GM19023 (cell line): ENCODE measurements at regions not wholly inside any gene's neighbourhood (a gene's known extent, or its start where the extent isn't known, plus 50 kb on each side); places are given as distances from the start of the nearest gene placed in this dataset.
A peak's percentile ranks its signal among the peaks of the same experiment; 100 is the strongest.

Experiments
- ATAC-seq: cut with Tn5 transposase; IDR thresholded peaks from one replicate; pipeline ENCODE4 v1.9.1; 2021; ENCODE audit warnings: mild to moderate bottlenecking, moderate library complexity; ENCODE audit not compliant: unreplicated experiment

DNA sequence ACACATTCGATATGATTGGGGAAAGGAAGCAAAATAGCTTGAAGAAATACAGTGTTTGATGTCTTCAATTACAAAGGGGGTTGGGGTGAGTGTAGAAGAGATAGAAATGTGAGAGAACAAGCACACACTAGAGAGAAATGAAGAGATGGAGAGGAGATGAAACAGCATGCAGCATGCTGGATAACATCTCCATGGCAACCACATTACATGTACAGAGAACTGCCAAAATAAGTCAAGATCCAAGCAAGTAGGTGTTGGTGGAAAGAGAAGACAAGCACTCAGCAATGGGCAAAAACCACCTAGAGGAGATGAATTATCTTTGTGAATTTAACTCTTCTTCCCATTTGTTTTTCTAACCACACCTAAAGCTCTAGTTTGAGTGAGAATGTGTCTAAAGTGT, 289.8 kb downstream of the GRIN2B start:
- ATAC-seq, result no peak

DNA sequence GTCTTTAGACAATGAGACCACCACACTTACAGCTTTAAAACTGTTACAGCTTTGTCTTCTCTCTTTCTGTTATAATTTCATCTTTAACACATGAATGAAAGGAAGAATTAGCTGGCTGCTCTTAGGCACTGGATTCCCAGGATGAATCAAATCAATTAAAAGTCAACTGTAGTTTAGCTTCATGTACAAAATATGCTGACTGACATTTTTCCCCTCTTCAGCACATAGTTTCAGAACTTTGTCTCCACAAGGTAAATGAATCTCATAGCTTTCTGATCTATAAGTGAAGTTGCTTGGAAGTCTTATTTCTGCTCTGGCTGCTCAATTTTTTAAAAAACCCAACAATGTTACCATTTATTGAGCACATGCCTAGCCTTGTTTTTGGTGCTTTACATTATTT, 293.8 kb downstream of the GRIN2B start:
- no peak for ATAC-seq

DNA sequence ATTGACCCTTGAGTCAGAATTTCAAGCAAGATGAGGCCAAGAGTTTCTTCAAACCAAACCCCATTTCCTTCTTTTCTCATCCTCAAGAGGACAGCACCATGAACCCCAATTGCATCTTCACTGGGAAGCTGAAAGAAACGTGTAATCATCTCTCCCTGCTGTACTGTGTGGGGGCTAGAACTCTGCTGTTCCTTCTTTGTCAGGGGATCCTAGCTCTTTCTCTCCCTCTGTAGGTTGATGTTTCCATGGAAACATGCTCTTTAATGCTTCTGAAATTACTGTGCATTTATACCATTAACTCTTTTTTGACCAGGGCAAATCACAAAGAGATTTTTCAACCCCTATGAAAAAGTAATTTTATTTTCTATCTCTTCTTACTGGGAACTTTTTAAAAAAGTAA, 295.1 kb downstream of the GRIN2B start:
- ATAC-seq, result no peak

DNA sequence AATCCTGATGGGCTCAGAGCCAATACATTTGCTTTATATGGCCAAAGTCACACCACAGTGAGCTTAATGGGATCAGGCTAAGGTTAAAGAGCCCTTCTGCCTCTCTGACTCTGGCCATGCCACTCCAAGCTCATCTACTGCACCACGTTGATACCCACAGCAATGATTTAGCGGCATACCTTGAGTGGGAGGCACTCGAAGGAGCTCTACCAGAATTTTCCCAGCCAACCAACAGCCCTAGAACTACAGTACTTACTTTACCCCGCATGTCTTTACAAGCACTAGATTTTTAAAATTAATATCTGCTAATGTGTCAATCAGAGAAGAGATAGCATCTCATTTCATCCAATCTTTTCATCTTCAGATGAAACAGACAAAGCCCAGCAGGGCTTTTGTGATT, 300.5 kb downstream of the GRIN2B start:
- ATAC-seq, result no peak

DNA sequence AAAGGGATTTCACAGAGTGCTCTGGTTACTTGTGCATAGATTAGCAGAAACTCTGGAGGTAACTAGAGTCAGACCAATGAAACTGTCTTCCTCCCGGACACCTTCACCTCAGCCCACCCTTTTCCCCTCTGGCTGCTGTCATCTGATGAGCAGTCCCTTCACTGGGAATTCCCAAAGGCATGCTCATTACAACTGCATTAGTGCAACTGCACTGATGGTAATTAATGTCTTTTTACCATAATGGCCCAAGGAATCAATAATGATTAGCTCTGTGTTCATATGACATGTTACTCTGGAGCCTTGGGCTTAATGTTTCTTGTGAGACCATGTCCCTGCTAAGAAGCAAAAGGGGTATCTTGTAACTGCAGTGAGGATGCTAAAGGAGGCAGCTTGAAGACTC, 304.5 kb downstream of the GRIN2B start:
- ATAC-seq, result no peak

DNA sequence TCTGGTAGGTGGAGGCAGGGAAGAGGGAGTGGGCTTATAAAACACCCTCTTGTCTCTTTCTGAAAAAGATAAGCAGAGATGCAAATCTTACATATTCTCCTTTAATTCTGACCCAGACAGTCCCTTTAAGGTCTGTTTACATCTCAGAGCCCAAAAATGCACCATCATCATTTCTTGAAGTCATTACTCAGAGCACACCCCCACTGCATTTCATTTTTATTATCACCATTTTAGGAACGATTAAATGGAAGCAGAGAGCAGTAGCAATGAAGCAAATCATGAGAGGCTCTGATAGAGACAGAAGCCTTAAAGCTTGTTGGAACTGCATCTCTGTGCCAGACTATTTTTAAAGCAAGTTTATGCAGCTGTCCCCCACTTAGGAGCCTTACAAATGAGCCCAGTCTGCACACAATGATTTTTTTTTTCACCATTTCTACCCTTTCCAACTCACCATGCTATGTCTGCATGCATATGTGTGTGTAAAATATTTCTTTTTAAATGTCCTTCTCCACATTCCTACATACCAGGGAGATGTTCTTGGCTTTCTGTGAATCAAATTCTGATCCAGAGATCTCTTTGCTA, 311.0 kb downstream of the GRIN2B start:
- no peak for ATAC-seq

DNA sequence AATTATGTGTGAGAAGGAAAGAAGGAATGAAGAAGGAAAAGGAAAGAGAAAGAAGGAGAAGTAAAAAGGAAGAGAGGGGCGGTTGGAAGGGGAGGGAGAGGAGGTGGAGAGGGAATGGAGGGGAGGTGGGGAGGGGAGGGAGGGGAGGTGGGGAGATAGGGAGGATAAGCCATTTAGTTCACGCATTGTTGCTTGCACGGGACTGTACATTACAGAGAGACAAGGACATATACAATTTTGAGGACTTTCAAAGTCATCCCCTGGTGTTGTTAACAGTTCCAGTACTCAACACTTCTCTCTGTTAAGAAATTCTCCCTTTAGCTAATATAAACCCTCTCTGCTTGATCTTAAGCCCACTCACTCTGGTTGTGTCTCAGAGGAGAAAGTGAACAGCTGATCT, 312.5 kb downstream of the GRIN2B start:
- no peak for ATAC-seq

DNA sequence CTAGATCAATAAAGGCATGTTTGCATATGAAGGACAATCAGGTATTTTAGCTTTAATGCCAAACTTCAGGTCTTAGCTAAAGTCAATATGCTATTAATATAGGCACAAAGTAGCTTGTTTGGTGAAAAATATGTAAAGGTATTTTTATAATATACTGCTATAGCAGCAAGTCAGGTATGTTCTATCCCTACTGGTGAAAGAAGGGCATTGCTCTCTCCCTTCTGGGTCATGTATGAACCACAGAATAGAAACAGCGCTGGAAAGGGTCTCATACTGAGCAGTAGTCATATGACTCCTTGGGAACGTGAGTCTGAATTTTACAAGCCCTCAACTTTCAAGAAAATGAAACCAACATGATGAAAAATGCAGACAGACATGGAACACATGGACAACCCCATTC, 314.6 kb downstream of the GRIN2B start:
- no peak for ATAC-seq

DNA sequence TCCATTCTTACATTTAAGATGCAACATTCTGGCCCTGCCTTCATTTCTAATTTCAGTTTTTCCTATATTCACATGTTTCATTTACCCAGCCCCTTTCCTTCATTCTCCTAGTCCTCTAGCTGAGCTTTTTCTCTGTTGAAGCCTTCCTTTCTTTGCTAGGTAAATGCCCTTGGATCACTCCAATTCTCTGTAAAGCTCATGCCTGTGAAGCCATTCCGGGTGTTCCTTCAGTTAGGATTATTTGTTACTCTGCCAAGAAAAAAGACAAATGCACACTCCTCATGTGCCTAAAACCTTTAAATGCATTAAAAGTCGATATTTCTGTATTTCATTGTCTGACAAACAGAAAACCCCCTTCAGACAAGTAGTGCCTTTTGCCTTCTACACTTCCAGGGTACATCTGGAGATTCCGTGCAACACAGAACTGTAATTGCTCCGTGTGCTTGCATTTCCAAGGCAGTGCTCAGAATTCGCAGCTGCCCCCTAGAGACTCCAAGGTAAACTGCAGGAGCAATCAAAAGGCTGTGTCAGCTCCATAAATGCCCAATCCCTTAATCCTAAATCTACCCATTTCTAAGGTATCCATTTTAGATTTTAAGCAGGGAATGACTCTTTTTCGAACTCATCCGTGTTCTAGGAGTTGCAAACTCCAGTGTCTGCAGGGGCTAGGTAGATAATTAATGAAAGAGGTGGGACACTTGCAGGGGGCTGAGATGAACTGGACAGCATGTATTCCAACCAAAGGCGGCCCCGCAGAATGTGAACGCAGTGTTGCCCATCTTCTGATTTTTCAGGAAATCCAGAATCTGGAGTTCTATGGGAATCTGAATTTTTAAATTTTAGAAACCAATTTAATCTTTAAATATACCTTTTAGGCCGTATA, 320.2 kb downstream of the GRIN2B start:
- ATAC-seq, result peak; percentile 62

DNA sequence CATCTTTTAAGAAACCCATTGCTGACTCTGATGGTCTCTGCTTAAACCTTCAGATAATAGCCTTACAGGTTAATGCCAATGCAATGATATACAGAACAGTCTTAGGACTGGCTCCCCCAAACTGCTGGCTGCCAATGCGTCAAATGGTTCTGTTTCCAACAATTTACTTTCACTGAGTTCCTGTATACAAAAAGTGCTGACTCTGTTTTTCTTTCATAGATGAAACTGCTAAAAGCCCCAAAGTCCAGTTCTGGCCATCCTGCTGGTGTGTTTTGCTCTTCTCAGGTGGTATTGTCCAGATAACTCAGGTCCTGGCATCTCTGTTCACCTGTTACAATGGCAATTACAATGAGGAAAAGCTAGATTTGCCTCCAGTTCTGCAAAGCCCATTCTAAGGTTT, 326.9 kb downstream of the GRIN2B start:
- no peak for ATAC-seq

DNA sequence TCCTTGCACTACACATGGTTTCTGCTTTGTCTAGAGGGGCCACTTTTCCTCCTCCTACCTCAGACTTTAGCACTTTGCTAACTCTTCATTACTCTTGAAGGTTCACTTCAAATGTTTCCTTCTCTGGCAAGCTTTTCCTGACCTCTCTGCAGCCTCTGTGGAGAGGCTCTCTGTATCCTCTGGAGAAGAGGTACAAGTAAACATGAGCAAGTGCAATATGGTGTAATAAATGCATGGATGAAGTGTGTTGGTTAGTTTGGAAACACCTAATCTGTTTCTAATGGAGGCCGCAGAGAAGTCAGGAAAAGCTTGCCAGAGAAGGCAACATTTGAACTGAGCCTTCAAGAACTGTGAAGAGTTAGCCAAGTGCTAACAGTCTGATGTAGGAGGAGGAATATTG, 329.3 kb downstream of the GRIN2B start:
- no peak for ATAC-seq

DNA sequence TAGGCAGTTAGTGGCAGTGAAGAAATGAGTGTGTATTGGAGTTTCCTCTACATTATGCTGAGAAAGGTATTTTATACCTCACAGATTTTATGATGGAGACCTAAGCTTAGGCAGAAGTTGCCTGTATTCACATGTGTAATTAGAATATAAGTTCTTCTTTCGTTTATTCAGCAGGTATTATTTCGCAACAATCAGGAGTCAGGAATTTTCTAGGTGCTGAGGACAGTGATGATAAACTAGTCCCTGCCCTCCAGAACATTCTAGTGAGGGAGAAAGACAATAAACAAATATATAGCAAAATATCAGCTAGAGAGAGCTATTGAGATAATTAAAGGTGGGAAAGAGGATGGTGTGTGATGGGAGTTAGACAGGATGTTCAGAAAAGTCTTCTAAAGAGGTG, 345.7 kb downstream of the GRIN2B start:
- no peak for ATAC-seq

DNA sequence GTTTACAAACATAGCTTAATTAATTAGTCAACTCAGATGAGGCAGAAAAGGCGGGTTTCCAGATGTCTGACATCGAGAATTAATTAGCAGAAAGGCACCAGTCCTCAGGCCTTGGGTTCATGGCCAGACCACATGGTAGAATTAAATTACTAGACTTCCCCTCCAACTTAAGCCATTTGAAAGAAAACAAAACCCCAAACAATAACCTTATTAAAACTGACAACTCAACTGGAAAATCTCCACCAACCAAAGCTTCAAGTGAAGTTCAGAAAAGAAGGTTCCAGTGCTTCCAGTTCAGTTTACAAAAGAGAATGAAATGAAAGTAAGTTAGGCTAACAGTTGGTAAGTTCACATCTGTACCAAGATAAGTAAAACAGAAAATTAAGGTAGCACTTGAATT, 349.5 kb downstream of the GRIN2B start:
- ATAC-seq, result no peak

DNA sequence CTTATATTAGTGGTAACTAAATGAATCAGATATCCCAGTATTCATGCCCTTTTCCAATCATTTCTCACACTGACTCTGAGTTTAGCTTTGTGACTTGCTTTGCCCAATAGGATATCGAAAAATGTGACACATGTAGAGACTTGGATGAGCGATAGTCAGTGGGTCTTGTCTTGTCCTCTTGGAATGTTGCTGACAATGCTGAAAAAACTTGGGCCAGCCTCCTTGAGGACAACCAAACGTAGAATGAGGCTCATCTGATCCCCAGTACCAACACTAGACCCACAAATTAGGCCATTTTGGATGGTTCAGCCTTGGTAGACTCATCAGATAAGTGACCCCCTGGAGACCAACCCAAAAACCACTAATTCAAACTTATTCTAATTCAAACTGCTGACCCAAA, 351.0 kb downstream of the GRIN2B start:
- ATAC-seq, result no peak

DNA sequence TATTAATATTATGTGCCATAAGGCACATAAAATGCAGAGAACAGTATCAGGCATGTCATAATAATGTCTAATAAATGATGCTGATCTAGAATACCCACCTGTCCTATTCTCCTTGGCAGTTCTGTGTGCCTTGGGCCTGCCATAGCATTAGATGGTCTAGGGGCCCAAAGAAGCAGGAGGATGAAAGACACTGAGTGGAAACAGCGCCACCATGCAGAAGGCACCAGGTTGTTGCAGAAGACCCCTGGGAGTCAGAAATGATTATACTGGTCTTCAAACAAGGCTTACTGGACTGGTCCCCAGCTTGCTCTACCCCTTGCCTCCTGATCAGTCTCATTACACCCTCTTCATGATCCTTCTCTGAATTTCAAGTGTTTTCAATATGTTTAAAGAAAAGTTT, 353.3 kb downstream of the GRIN2B start:
- ATAC-seq, result no peak

DNA sequence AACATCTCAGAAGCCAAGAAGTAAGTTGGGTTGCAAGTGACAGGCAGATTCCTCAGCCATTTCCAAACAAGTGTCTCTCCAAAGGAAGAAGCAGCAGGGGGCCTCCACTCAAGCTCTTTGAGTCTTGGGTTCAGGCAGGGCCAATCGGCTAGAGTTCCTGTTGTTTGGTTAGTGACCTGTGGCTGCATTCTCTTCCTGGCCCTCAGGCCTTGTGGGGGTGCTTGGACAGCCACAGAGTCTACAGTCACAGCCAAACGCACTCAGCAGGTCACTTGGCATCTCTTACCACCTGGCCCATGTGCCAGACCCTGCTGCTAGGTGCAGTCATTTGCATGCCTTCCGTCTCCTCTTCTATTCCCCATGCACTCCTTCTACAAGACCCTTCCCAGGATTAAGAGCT, 353.9 kb downstream of the GRIN2B start:
- ATAC-seq, result no peak

DNA sequence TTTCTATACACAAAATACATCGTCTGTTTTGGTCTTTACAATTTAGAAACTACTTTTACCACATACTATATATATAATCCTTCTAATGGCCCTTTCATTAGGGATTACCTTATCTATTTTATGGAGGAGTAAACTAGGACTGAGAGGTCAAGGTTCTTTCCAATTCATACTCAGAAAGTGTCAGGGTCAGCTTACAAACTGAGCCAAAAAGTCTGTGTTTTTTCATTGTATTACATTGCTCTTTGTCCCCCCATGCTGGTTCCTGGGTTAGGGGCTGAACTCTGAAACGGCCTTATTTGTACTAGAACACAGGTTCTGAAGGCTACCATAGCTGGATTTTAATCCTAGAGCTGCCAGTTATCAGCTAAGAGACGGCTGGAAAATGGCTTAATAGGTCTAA, 368.1 kb downstream of the GRIN2B start:
- no peak for ATAC-seq

DNA sequence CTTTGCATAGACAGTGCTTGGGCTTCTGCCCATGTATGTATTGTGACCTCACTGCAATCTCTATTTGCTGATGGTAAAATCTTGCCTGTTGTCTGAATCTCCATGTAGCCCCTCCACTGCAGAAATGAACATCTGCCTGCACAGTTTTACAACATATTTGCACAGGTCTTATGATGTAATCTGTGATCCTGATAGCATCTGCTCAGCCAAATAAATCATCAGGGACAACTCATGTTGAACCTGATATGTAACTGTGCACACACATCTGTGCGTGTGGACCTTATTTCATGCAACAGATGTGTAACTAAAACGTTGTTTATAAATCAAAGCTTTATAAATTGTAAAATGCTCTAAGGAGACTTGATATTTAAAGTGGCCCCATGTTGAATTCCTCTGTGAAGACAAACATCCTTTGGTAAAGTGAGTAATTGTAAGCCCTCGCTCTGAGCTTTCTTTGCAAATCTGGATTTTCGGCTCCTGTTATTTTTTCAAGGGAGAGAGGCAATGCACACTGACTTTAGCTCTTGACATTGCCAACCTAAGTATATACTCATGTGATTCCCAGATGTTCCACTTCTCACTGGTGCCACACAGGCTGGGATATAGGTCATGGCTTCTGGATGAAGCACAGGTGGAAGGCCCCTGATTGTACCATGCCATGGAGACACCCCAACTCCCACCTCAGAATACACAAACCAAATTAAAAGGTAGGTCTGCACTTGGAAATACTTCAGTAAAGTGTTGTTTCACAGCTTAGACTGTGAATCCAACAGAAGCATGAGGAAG, 371.3 kb downstream of the GRIN2B start:
- no peak for ATAC-seq

DNA sequence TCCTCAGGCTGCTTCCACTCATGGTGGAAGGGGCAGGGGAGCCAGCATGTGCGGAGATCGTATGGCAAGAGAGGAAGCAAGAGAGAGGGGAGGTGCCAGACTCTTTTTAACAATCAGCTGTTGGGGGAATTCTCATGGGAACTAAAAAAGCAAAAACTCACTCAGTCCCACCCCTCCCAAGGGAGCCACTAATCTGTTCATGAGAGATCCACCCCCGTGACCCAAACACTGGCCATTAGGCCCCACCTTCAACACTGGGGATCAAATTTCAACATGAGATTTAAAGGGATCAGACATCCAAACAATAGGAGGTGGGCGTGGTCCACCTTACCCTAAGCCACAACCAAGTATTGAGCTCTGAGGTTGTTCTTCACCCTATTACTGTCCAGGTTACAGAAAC, 375.1 kb downstream of the GRIN2B start:
- ATAC-seq, result no peak

DNA sequence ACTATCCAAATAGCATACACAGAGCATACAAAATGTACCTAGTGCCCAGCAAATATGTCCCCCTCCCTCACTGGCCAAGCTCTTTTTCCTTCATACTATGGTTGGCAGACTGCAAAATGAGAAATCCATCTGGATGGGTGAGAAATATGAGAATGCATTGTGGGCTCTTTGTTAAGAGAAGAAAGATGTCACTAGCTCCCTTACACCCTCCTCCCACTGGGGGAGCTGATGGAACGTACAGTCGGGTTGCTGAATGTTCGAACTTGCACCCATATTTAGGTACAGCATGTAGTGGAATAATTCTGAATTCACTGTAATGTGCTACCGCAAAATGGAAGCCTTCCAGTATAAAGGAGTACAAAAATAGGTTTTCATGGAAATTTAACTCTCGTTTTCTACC, 377.4 kb downstream of the GRIN2B start:
- ATAC-seq, result no peak

DNA sequence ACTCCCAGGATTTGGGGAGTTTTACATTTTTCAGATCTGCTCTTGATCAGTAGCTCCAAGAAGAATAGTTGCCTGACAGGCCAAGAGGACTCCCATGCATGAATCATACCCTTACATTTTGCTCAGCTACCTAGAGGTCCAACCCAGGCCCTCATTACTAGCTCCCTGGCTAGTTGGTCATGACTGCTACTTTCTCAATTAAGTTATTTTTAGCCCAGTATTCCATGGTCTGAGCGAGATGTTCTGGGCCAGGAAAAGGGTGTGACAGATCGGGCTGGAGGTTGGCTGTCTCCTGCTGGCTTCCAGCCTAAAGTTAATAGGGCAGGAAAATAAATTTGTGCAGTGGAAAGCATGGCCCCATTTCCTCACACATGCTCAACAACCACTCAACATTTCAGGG, 379.2 kb downstream of the GRIN2B start:
- no peak for ATAC-seq

DNA sequence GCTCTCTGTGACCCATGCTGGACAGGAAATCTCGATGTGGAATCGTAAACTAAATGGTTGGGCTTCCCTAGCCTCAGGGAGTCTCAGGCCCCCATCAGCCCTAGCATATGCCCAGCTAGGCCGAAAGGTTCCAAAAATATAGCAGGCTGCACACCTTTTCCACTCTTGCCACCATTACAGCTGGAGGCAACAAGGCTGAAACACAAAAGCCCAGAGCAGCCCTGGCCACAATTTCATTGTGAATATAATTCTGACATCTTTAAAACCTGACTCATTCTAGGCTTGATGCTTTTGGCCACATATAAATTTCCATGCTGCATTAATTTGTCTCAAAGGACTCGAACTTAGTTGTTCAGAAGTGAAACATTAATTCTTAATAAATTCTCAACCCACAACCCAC, 382.2 kb downstream of the GRIN2B start:
- no peak for ATAC-seq
